ENCODE measurements at regions not wholly inside any gene's neighbourhood (a gene's known extent, or its start where the extent isn't known, plus 50 kb on each side); places are given as distances from the start of the nearest gene placed in this dataset.

DNA sequence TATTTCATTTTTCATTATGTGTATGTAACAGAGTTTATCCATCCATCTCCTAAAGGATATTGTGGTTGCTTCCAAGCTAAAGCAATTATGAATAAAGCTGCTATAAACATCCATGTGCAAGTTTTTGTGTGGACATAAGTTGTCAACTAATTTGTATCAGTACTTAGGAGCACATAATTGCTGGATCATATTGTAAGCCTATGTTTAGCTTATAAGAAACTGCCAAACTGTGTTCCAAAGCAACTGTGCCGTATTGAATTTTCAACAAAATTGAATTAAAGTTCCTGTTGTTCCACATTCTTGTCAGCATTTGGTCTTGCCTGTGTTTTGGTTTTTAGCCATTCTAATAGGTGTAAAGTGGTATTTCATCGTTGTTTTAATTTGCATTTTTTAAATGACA, 416.9 kb downstream of the SLC6A15 start:
- Mint-ChIP-seq H3K36me3 (no peaks in the 10 kb centered on the region), H3K27ac (no peak overlapping the region), H3K4me1 (no peaks in the 10 kb centered on the region), H3K27me3 (no peaks in the 10 kb centered on the region), H3K9me3 (no peaks in the 10 kb centered on the region), H3K4me3 (no peak overlapping the region)
- intact Hi-C loops (cut with micrococcal nuclease): no loop called here
- ChIA-PET POLR2A (no interaction called here), CTCF (no interaction called here)
- DNase-seq (no peak), ATAC-seq (no peak)
- Histone ChIP-seq H3K4me1 (ENCODE audit: control insufficient read depth in 2 of 2, insufficient read depth in 2 of 2, low read length in 2 of 2) (no peaks in the 10 kb centered on the region), H3K4me3 (ENCODE audit: low read length) (no peak overlapping the region), H3K27ac (ENCODE audit: low read depth, low read length) (no peak overlapping the region), H3K27me3 (ENCODE audit: control insufficient read depth in 2 of 2, insufficient read depth in 2 of 2, low read length in 2 of 2) (no peaks in the 10 kb centered on the region), H3K36me3 (ENCODE audit: control insufficient read depth in 2 of 3, insufficient read depth in 3 of 3, low read length in 3 of 3) (no peaks in the 10 kb centered on the region), H3K9me3 (ENCODE audit: control insufficient read depth in 2 of 3, low read length in 3 of 3) (no peaks in the 10 kb centered on the region)

DNA sequence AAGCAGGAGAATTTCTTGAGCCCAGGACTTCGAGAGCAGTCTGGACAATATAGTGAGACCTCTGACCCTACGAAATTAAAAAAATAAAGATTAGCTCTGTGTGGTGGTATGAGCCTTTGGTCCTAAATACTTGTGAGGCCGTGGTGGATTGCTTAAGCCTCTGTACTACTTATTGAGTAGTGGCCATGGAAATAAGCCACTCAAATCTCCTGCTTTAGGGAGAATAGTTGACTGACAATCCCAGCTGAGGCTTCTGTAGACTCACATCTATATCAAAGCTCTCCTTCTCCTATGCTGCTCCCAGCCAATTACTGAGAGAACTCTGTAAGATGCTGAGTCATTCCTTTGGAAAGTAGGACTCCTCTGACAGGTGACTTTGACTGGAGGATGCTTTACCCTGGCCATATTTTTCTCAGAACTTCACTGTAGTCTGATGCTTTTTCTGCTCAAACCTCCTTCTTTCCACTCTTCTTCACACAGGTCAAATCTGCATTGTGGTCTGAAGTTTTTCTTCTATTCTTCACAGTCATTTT, 420.2 kb downstream of the SLC6A15 start:
- CTCF ChIA-PET: no interaction called here
- Mint-ChIP-seq H3K4me1 (no peaks in the 10 kb centered on the region), H3K4me3 (no peak overlapping the region), H3K36me3 (no peaks in the 10 kb centered on the region), H3K27ac (no peak overlapping the region), H3K27me3 (no peaks in the 10 kb centered on the region), H3K9me3 (no peaks in the 10 kb centered on the region)
- no peak for DNase-seq
- Histone ChIP-seq H3K4me3 (ENCODE audit: low read length) (no peak overlapping the region), H3K27ac (ENCODE audit: low read depth, low read length) (no peak overlapping the region), H3K9me3 (ENCODE audit: control insufficient read depth in 2 of 3, low read length in 3 of 3) (no peaks in the 10 kb centered on the region), H3K4me1 (ENCODE audit: control insufficient read depth in 2 of 2, insufficient read depth in 2 of 2, low read length in 2 of 2) (no peaks in the 10 kb centered on the region), H3K36me3 (ENCODE audit: control insufficient read depth in 2 of 3, insufficient read depth in 3 of 3, low read length in 3 of 3) (no peaks in the 10 kb centered on the region), H3K27me3 (ENCODE audit: control insufficient read depth in 2 of 2, insufficient read depth in 2 of 2, low read length in 2 of 2) (no peaks in the 10 kb centered on the region)
- POLR2A ChIA-PET: no interaction called here
- intact Hi-C loops (cut with micrococcal nuclease): no loop called here
- ATAC-seq: no peak

DNA sequence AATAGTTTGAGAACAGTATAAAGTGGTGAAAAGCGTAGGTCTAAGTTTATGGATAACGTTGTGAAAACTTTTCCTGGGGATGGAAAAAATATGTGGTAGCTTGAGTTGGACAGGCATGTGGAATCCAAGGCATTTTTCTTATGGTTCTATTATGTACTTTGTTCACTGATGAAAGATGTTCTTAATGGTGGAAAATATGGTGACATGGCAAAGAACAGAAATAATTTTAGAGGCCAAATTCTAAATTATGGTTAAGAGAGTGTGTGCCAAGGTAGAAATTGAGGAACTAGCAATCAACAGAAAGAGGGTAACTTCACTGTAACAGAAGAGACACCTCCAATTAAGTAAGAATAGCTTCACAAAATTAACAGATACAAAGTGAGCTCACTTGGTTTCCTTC, 427.8 kb downstream of the SLC6A15 start:
- H3K27me3 Mint-ChIP-seq: no peaks in the 10 kb centered on the region
- H3K27ac ChIP-seq (ENCODE audit: low read depth, low read length): no peak overlapping the region
- H3K27ac Mint-ChIP-seq: no peak overlapping the region
- H3K4me3 ChIP-seq (ENCODE audit: low read length): no peak overlapping the region
- H3K4me1 Mint-ChIP-seq: no peaks in the 10 kb centered on the region
- H3K36me3 ChIP-seq (ENCODE audit: control insufficient read depth in 2 of 3, insufficient read depth in 3 of 3, low read length in 3 of 3): no peaks in the 10 kb centered on the region
- H3K36me3 Mint-ChIP-seq: no peaks in the 10 kb centered on the region
- no peaks in the 10 kb centered on the region for H3K27me3 ChIP-seq (ENCODE audit: control insufficient read depth in 2 of 2, insufficient read depth in 2 of 2, low read length in 2 of 2)
- intact Hi-C loops (cut with micrococcal nuclease): no loop called here
- peaks cover 0 to 3% (median 0%) of the 10 kb centered on the region in 11 donors for H3K9me3 Mint-ChIP-seq
- DNase-seq: no peak
- H3K9me3 ChIP-seq (ENCODE audit: control insufficient read depth in 2 of 3, low read length in 3 of 3): no peaks in the 10 kb centered on the region
- CTCF ChIA-PET: no interaction called here
- no peak overlapping the region for H3K4me3 Mint-ChIP-seq
- POLR2A ChIA-PET: no interaction called here
- no peaks in the 10 kb centered on the region for H3K4me1 ChIP-seq (ENCODE audit: control insufficient read depth in 2 of 2, insufficient read depth in 2 of 2, low read length in 2 of 2)
- no peak for ATAC-seq

DNA sequence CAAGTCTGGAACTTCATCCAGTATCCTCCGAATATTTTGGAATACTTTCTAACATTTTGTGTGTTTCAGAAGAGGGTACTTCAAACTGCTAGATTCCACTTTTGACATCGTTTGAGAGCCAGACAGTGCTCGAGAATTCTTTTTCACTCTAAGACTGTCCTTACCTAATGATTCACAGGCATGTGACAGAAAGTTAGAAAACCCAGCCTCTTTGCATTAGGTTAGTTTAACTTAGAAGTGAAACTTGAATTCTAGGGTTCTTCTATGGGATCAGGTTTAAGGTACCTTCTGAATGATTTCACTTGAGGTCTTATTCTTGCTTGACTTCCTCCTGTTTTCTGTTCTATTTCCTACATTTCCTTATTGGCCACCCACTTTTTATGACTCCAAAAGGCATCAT, 431.8 kb downstream of the SLC6A15 start:
- Histone ChIP-seq H3K4me3 (ENCODE audit: low read length) (no peak overlapping the region), H3K27ac (ENCODE audit: low read depth, low read length) (no peak overlapping the region), H3K9me3 (ENCODE audit: control insufficient read depth in 2 of 3, low read length in 3 of 3) (no peaks in the 10 kb centered on the region), H3K4me1 (ENCODE audit: control insufficient read depth in 2 of 2, insufficient read depth in 2 of 2, low read length in 2 of 2) (no peaks in the 10 kb centered on the region), H3K27me3 (ENCODE audit: control insufficient read depth in 2 of 2, insufficient read depth in 2 of 2, low read length in 2 of 2) (no peaks in the 10 kb centered on the region), H3K36me3 (ENCODE audit: control insufficient read depth in 2 of 3, insufficient read depth in 3 of 3, low read length in 3 of 3) (no peaks in the 10 kb centered on the region)
- Mint-ChIP-seq H3K9me3 (peaks cover 0 to 3% (median 0%) of the 10 kb centered on the region in 11 donors), H3K4me3 (no peak overlapping the region), H3K4me1 (no peaks in the 10 kb centered on the region), H3K27me3 (no peaks in the 10 kb centered on the region), H3K27ac (no peak overlapping the region), H3K36me3 (no peaks in the 10 kb centered on the region)
- POLR2A ChIA-PET: no interaction called here
- intact Hi-C loops (cut with micrococcal nuclease): no loop called here
- CTCF ChIA-PET: no interaction called here
- ATAC-seq (no peak), DNase-seq (no peak)

DNA sequence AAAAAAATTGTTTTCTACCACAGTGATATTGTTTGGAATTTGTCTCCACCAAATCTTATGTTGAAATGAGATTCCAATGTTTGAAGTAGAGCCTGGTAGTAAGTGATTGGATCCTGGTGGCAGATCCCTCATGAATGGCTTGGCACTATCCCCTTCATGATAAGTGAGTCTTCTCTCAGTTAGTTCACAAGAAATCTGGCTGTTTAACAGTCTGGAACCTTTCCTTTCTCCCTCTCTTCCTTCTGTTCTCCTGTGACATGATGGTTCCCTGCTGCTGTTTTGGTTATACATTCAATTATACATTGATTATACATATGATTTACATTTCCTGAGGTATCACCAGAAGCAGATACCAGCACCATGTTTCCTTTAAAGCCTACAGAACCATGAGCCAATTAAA, 442.2 kb downstream of the SLC6A15 start:
- peaks cover 0 to 6% (median 0%) of the 10 kb centered on the region in 11 donors for H3K9me3 Mint-ChIP-seq
- no peak for DNase-seq
- H3K4me3 Mint-ChIP-seq: no peak overlapping the region
- H3K27ac Mint-ChIP-seq: no peak overlapping the region
- Histone ChIP-seq H3K4me1 (ENCODE audit: control insufficient read depth in 2 of 2, insufficient read depth in 2 of 2, low read length in 2 of 2) (no peaks in the 10 kb centered on the region), H3K9me3 (ENCODE audit: control insufficient read depth in 2 of 3, low read length in 3 of 3) (no peaks in the 10 kb centered on the region), H3K4me3 (ENCODE audit: low read length) (no peak overlapping the region), H3K27me3 (ENCODE audit: control insufficient read depth in 2 of 2, insufficient read depth in 2 of 2, low read length in 2 of 2) (no peaks in the 10 kb centered on the region), H3K27ac (ENCODE audit: low read depth, low read length) (no peak overlapping the region), H3K36me3 (ENCODE audit: control insufficient read depth in 2 of 3, insufficient read depth in 3 of 3, low read length in 3 of 3) (no peaks in the 10 kb centered on the region)
- ChIA-PET POLR2A (no interaction called here), CTCF (no interaction called here)
- H3K36me3 Mint-ChIP-seq: no peaks in the 10 kb centered on the region
- no peak for ATAC-seq
- no peaks in the 10 kb centered on the region for H3K4me1 Mint-ChIP-seq
- H3K27me3 Mint-ChIP-seq: no peaks in the 10 kb centered on the region
- intact Hi-C loops (cut with micrococcal nuclease): no loop called here

DNA sequence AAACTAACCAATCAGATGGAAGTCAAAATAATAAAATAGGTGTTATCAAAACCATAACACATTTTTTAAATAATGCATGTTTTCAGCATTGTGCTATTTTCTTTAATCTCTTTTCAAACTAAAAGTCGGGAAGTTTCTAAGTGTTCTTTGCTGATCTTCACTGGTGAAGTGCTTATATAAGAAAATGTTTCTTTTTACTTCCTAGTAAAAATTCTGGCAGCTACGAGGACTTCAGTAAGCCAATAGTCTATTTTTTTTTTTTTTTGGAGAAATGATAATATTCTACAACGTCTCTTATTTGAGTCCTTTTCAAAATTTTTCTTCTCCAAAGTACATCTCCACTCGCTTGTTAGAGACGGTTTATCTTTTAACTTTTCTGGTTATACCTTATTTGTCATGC, 448.0 kb downstream of the SLC6A15 start:
- Mint-ChIP-seq H3K27me3 (no peaks in the 10 kb centered on the region), H3K27ac (no peak overlapping the region)

DNA sequence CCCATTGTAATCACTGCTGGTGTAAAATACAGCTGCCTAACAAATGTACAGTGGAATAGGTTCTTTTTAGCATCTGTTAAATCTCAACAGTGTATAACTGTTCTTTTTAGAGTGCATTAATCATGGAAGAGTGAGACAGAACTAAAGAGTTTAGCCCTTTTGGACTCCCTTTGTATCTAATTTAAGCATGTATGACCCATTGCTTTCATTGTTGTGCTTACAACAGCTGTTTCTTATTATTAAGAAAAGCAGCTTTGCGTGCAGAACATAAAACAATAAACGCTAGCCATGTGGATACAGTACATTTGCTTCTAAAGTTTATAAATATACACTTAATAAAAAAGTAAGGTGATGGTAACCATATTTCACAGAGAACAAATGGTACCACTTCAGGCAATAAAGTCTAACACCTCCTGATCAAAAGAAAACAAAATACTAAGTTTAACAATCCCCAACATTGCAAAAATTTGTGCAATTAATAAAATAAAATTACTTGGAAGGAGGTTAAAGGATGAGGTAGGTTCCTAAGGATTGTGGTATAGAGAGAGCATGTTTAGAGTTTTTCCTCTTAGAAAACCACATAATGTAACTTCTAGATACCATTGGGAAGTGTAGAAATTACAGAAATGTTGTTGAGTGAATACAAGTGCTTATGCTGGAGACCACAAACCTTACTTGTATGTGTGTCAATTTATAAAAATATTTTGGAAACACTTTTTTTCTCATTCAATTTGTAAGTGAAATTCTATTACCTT, 448.7 kb downstream of the SLC6A15 start:
- no peak for DNase-seq
- Histone ChIP-seq H3K9me3 (ENCODE audit: control insufficient read depth in 2 of 3, low read length in 3 of 3) (no peaks in the 10 kb centered on the region), H3K4me1 (ENCODE audit: control insufficient read depth in 2 of 2, insufficient read depth in 2 of 2, low read length in 2 of 2) (no peaks in the 10 kb centered on the region), H3K4me3 (ENCODE audit: low read length) (no peak overlapping the region), H3K27ac (ENCODE audit: low read depth, low read length) (no peak overlapping the region), H3K27me3 (ENCODE audit: control insufficient read depth in 2 of 2, insufficient read depth in 2 of 2, low read length in 2 of 2) (no peaks in the 10 kb centered on the region), H3K36me3 (ENCODE audit: control insufficient read depth in 2 of 3, insufficient read depth in 3 of 3, low read length in 3 of 3) (no peaks in the 10 kb centered on the region)
- H3K27ac Mint-ChIP-seq: no peak overlapping the region
- ChIA-PET POLR2A (no interaction called here), CTCF (no interaction called here)
- H3K9me3 Mint-ChIP-seq: peaks cover 0 to 4% (median 0%) of the 10 kb centered on the region in 11 donors
- no peak for ATAC-seq
- H3K4me1 Mint-ChIP-seq: no peaks in the 10 kb centered on the region
- no peaks in the 10 kb centered on the region for H3K27me3 Mint-ChIP-seq
- intact Hi-C loops (cut with micrococcal nuclease): no loop called here
- H3K36me3 Mint-ChIP-seq: no peaks in the 10 kb centered on the region
- H3K4me3 Mint-ChIP-seq: no peak overlapping the region

More for the DNA sequence above, 448.0 kb downstream of the SLC6A15 start:
- no peak overlapping the region for H3K4me3 ChIP-seq (ENCODE audit: low read length)
- H3K9me3 Mint-ChIP-seq: peaks cover 0 to 4% (median 0%) of the 10 kb centered on the region in 11 donors
- no peak overlapping the region for H3K4me3 Mint-ChIP-seq
- no peaks in the 10 kb centered on the region for H3K36me3 ChIP-seq (ENCODE audit: control insufficient read depth in 2 of 3, insufficient read depth in 3 of 3, low read length in 3 of 3)
- DNase-seq (no peak), ATAC-seq (no peak)
- no peaks in the 10 kb centered on the region for H3K4me1 Mint-ChIP-seq
- no peak overlapping the region for H3K27ac ChIP-seq (ENCODE audit: low read depth, low read length)
- H3K27me3 ChIP-seq (ENCODE audit: control insufficient read depth in 2 of 2, insufficient read depth in 2 of 2, low read length in 2 of 2): no peaks in the 10 kb centered on the region
- intact Hi-C loops (cut with micrococcal nuclease): no loop called here
- CTCF ChIA-PET: no interaction called here
- no peaks in the 10 kb centered on the region for H3K4me1 ChIP-seq (ENCODE audit: control insufficient read depth in 2 of 2, insufficient read depth in 2 of 2, low read length in 2 of 2)
- no peaks in the 10 kb centered on the region for H3K9me3 ChIP-seq (ENCODE audit: control insufficient read depth in 2 of 3, low read length in 3 of 3)
- POLR2A ChIA-PET: no interaction called here
- no peaks in the 10 kb centered on the region for H3K36me3 Mint-ChIP-seq
